Esophagus mucosa (tissue), 1 donor: ENCODE measurements at regions not wholly inside any gene's neighbourhood (a gene's known extent, or its start where the extent isn't known, plus 50 kb on each side); places are given as distances from the start of the nearest gene placed in this dataset.
"Not testable (repeated sequence)": the region's sequence is repeated elsewhere in the genome, so short reads cannot be mapped to it uniquely, and the experiment has no call there.

Experiments
- ATAC-seq: fragments of 200-7000 bp; cut with Tn5 transposase; one replicate; pipeline ENCODE4 v1.9.1; 2020
- donor health status: DM: yes; HTN: yes; CAD: no.

- no peak for ATAC-seq
Observed at GRCh38 chr4:64960516-64960915, 551.3 kb upstream of the TECRL start.

- peak; percentile 28 for ATAC-seq
Observed at GRCh38 chr4:64940698-64941097, 531.4 kb upstream of the TECRL start.

GRCh38 chr4:64935469-64936001, 526.3 kb upstream of the TECRL start:
- no peak for ATAC-seq

- ATAC-seq = no peak
Observed at GRCh38 chr4:64911846-64912245, 502.6 kb upstream of the TECRL start.

DNA sequence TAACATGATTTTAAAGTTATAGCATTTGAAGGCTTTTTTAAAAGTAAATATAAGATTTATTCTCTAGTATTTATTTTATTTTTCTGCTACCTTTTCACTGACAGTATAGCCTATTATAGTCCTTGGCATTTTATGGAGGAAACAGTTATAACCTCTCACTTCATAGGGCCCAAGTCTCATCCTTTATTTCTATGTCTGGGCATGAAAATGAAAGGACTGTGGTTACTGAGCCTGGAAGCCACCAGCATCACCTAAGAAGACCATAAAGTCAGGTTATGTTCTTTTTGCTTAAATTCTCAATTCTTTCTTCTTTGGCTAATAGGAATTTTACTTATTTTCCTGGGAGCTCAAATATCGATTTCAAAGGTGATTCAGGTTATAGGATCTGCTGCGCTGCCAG, 494.7 kb upstream of the TECRL start:
- ATAC-seq = no peak

- ATAC-seq = no peak
Observed at GRCh38 chr4:64899563-64899962, 490.3 kb upstream of the TECRL start.

DNA sequence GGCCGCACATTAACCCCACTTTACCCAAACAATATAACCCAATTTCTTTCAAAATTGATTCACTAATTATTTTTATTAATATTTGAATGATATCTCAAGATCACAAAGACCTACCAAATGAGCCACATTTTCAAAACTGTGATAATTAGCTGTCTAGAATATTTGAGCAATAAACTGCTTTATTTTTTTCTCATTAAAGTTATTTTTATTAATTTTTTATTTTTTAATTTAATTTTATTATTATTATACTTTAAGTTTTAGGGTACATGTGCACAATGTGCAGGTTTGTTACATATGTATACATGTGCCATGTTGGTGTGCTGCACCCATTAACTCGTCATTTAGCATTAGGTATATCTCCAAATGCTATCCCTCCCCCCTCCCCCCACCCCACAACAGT, 489.8 kb upstream of the TECRL start:
- not testable (repeated sequence) for ATAC-seq

GRCh38 chr4:64897683-64898082, 488.4 kb upstream of the TECRL start:
- ATAC-seq = no peak

- ATAC-seq = no peak
Observed at GRCh38 chr4:64895031-64895430, 485.8 kb upstream of the TECRL start.

DNA sequence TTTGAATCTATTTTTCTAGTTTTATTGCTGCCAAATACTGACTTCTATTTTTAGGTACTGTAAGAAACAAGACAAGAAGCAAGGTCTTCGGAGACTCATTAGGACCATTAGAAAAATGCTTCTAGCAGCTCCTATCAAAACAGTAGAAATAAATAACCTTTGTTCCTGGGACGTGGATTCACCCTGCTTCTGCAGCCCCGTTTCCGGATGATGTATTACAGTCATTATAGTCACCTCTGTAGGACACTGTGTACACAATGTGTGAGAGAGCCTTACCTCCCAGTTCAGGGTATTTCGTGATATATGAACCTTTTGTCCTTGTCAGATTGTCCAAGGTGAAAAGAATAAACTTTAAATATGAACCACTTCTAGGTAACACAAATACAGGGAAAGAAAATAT, 484.0 kb upstream of the TECRL start:
- ATAC-seq = no peak

GRCh38 chr4:64889906-64890610, 480.8 kb upstream of the TECRL start:
- ATAC-seq = no peak

- no peak for ATAC-seq
Observed at GRCh38 chr4:64883087-64883807, 474.0 kb upstream of the TECRL start.

GRCh38 chr4:64882311-64883086, 473.2 kb upstream of the TECRL start:
- ATAC-seq = no peak

- no peak for ATAC-seq
Observed at GRCh38 chr4:64880557-64880956, 471.3 kb upstream of the TECRL start.

DNA sequence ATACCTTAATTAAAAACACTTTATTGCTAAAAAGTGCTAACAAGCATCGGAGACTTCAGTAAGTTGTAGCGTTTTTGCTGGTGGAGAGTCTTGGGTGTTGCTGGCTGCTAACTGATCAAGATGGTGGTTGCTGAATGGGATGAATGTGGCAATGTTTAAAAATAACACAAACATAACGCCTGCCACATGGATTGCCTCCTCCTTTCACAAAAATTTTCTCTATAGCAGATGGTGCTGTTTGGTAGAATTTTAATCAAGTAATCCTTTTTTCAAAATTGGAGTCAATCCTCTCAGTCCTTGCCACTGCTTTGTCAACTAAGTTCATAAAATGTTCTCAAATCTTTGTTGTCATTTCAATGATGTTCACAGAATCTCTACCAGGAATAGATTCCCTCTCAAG, 466.8 kb upstream of the TECRL start:
- ATAC-seq = no peak

DNA sequence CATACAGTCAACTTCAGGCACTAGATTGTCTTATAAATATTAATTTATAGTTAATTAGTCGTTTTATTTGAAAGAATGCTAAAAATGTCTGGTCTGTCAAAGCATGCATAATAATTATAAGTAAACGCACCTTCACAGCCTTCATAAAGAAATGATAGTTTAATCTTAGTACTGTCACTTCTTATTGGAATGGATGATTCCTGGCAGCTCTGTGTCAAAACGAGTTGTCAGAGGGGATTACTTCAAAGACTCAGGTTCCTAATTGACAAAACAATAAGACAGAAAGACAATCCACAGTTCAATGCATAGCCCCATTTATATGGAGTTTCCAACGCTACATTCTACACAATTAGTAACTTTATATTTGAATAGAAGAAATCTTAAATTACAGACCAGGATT, 461.3 kb upstream of the TECRL start:
- no peak for ATAC-seq

- ATAC-seq = no peak
Observed at GRCh38 chr4:64857815-64858214, 448.6 kb upstream of the TECRL start.

DNA sequence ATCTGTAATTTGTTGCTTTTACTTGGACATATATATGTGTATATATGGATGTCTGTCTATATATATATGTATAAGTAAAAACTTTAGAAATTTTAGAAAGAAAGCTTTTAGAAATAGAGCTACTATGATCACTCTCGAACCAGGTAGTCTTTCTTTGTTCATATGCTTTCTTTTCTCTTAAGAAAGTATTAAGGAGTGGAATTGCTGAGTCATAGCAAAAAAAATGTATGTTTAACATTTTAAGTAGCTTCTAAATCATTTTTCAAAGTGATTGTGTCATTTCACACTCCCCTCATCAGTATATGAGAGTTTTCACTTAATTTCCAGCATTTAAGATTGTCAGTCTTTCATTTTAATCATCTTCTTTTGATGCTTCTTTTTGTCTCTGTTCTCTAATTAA, 447.9 kb upstream of the TECRL start:
- ATAC-seq = no peak

DNA sequence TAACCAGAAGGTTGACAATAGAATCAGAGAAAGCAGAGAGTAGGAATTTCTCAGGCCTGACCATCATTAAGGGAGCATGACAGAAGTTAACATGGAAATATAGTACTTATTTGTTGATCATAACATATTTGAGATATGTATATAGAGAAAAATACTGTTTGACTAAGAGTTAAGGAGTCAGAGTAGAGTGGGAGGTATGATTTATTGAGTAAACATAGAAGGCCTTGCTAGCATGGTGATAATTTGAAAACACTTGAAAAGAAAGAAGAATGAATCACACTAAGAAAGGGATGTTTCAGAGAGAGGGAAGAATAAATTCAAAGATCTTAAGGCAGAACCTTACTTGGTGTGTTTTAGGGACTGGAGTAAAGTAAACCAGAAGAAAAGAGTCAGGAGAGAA, 437.2 kb upstream of the TECRL start:
- ATAC-seq = no peak

DNA sequence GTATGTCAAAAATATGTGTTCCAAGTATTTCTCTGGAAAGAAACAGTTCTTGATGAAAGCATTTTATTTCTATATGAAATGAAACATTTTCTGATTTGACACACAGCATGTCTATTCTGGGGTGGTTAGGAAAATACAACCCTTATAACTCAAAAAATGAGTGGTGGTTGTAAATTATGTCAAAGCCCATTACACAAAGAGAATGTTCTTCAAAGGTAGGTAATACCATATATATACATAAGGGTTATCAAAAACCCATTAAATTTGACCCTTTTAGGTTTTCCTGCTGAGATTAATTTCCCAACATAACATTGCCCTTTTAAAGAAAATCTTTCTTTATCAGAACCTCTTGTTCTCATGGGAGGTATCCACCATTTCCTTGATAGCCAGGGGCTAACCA, 420.5 kb upstream of the TECRL start:
- no peak for ATAC-seq

DNA sequence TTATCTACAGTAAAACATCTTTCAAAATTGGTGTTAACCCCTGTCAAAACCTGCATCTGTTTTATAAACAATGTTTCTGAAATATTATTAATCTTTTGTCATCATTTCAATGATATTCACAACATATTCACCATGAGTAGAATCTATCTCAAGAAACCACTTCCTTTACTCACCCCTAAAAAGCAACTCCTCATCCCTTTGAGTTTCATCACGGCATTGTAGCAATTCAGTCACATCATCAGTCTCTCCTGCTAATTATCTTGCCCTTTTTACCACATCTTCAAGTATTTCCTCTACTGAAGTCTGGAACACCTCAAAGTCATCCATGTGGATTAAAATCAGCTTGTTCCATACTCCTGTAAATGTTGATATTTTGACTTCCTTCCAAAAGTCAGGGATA, 415.3 kb upstream of the TECRL start:
- no peak for ATAC-seq

- ATAC-seq = no peak
Observed at GRCh38 chr4:64822405-64822804, 413.2 kb upstream of the TECRL start.

DNA sequence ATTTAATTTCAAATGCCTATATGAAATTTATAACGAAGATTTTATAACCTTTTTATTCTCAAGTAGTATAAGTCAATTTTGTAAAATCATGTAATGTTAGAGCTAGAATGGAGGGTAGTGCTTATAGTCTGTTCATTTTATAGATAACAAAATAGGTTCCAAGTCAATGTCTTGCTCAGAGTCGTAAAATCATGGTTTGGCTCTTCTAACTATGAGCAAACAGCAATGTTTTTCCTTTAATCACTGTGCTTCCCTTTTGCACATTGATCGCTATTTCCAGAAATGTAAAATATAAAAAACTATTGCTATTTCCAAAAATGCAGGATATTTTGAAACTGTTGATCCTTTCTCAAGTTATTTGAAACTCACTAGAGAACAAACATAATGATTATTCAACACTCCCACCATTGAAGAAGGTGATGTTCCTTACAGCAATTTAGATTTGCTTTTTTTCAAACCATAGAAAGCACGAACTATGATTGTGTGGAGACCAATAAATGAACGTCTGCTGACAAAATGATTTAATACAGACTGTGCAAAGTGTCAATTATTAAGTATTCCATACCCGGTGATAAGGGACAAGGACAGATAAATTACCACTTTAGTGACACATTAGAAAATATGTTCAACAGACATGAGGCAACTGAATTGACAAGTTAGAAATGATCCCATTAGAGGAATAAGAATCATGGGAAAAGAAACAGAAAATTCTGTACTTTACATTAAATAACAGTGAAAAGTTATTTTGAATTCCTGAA, 412.1 kb upstream of the TECRL start:
- ATAC-seq = no peak
